HepG2 (cell line): ENCODE measurements at regions not wholly inside any gene's neighbourhood (a gene's known extent, or its start where the extent isn't known, plus 50 kb on each side); places are given as distances from the start of the nearest gene placed in this dataset.

Source experiments
- ATAC-seq: fragments of 200-7000 bp; cut with Tn5 transposase; 3 replicates; pipeline ENCODE4 v1.9.1; 2020; ENCODE audit warnings: mild to moderate bottlenecking, moderate library complexity
- BruUV-seq: library from RNA; stranded (reverse); fragments of 400-500 nt; replicated peaks from 2 replicates; lab custom pipeline; 2021; lab: Mats Ljungman, UMichigan
- CTCF ChIA-PET: fragments of 300-600 bp; formaldehyde crosslinking; extraction: SDS; loops from one replicate; lab custom pipeline; 2021; ENCODE audit warnings: low total read pairs, inconsistent platforms, low intra/inter-chr PET ratio; lab: Yijun Ruan, JAX
- POLR2A ChIA-PET: fragments of 350-600 bp; sonication (Branson Sonifier 250); formaldehyde crosslinking; loops from one replicate; lab custom pipeline; 2020; ENCODE audit warnings: antibody characterized with exemption, inconsistent platforms; lab: Yijun Ruan, JAX
- DNase-seq: peaks from one replicate; pipeline ENCODE4 v3.0.0-alpha.2; 2015; ENCODE audit warnings: low spot score
- FAIRE-seq: peaks from 3 replicates; lab custom pipeline; 2011; peaks lifted over from hg19 to GRCh38; lab: Jason Lieb, UNC
- H2AFZ ChIP-seq: one replicate; pipeline ENCODE4 v1.6.1; 2011; ENCODE audit warnings: low read length, inconsistent platforms
- H3K27ac ChIP-seq: fragments of 300-600 bp; 3 replicates; pipeline ENCODE4 v1.8.0; 2011; ENCODE audit warnings: mixed run types, mild to moderate bottlenecking, mixed read lengths, low read length, inconsistent platforms; ENCODE audit not compliant: insufficient read depth; ENCODE audit errors: extremely low read length
- H3K27me3 ChIP-seq, 2 experiments: fragments of 200-600 bp in 1 of 2; 2 replicates in 1 of 2; 3 replicates in 1 of 2; pipeline versions ENCODE4 v1.6.0 to v1.8.0; 2011; ENCODE audit warnings: low read length in 2 of 2, mild to moderate bottlenecking in 2 of 2, moderate library complexity in 2 of 2, inconsistent platforms in 1 of 2; ENCODE audit not compliant: insufficient read depth in 2 of 2, control insufficient read depth in 1 of 2
- H3K36me3 ChIP-seq, 2 experiments: fragments of 200-600 bp in 1 of 2; replicated peaks in 1 of 2; 2 replicates in 1 of 2; 3 replicates in 1 of 2; pipeline versions ENCODE4 v1.5.1 to v1.8.0; 2011; ENCODE audit warnings: low read length in 2 of 2, inconsistent platforms in 1 of 2; ENCODE audit not compliant: insufficient read depth in 2 of 2, control insufficient read depth in 1 of 2
- H3K4me1 ChIP-seq: 2 replicates; pipeline ENCODE4 v1.5.1; 2012; ENCODE audit warnings: low read length, inconsistent platforms; ENCODE audit not compliant: insufficient read depth
- H3K4me2 ChIP-seq: 2 replicates; pipeline ENCODE4 v1.6.0; 2011; ENCODE audit warnings: low read depth, low read length, inconsistent platforms
- H3K4me3 ChIP-seq, 3 experiments: fragments of 200-600 bp in 1 of 3; sonication (generic), shearing (Covaris generic) in 1 of 3; replicated peaks in 1 of 3; 2 replicates each; pipeline ENCODE4 v1.5.1; 2011 to 2016; ENCODE audit warnings: low read length in 3 of 3, inconsistent platforms in 2 of 3, low read depth in 2 of 3, mild to moderate bottlenecking in 2 of 3, control low read depth in 1 of 3, mixed read lengths in 1 of 3; ENCODE audit not compliant: insufficient read depth in 1 of 3
- H3K79me2 ChIP-seq: one replicate; pipeline ENCODE4 v1.6.1; 2011; ENCODE audit warnings: low read length, inconsistent platforms; ENCODE audit not compliant: insufficient read depth
- H3K9ac ChIP-seq: 2 replicates; pipeline ENCODE4 v1.6.0; 2011; ENCODE audit warnings: mild to moderate bottlenecking, low read depth, low read length, inconsistent platforms; ENCODE audit not compliant: insufficient read depth
- H3K9me3 ChIP-seq: 2 replicates; pipeline ENCODE4 v1.5.1; 2012; ENCODE audit warnings: mild to moderate bottlenecking, low read length
- H4K20me1 ChIP-seq: 2 replicates; pipeline ENCODE4 v1.6.0; 2011; ENCODE audit warnings: inconsistent platforms, mild to moderate bottlenecking, low read length, moderate library complexity; ENCODE audit not compliant: insufficient read depth
- ASH2L ChIP-seq: fragments of 300-600, 200-600 bp; sonication (generic); IDR thresholded peaks from 2 replicates; pipeline ENCODE4 v1.7.0; 2017; ENCODE audit warnings: low read depth, mild to moderate bottlenecking, moderate library complexity, mixed read lengths, low read length; ENCODE audit not compliant: insufficient read length
- ELF1 ChIP-seq: sonication (generic); formaldehyde crosslinking; IDR thresholded peaks from 2 replicates; pipeline ENCODE4 v1.4.0; 2020; ENCODE audit warnings: missing genetic modification reagents
- FOSL2 ChIP-seq: sonication (generic); formaldehyde crosslinking; IDR thresholded peaks from 2 replicates; pipeline ENCODE4 v1.4.0; 2020; ENCODE audit warnings: missing genetic modification reagents
- FOXC1 ChIP-seq: sonication (generic); formaldehyde crosslinking; IDR thresholded peaks from 2 replicates; pipeline ENCODE4 v1.8.0; 2022; ENCODE audit warnings: mild to moderate bottlenecking, missing genetic modification reagents, borderline replicate concordance
- GABPB1 ChIP-seq: IDR thresholded peaks from 2 replicates; pipeline ENCODE4 v1.6.1; 2016; ENCODE audit warnings: mild to moderate bottlenecking, missing genetic modification reagents, moderate library complexity, missing compliant biosample characterization
- HOXA9 ChIP-seq: sonication (generic); formaldehyde crosslinking; IDR thresholded peaks from 2 replicates; pipeline ENCODE4 v1.8.1; 2022; ENCODE audit warnings: missing genetic modification reagents, mild to moderate bottlenecking, moderate library complexity, borderline replicate concordance
- KLF6 ChIP-seq: IDR thresholded peaks from 2 replicates; pipeline ENCODE4 v1.8.0; 2016; ENCODE audit warnings: missing biosample characterization, missing genetic modification reagents
- ONECUT2 ChIP-seq: sonication (generic); formaldehyde crosslinking; IDR thresholded peaks from 2 replicates; pipeline ENCODE4 v1.4.0; 2020; ENCODE audit warnings: missing genetic modification reagents
- RARA ChIP-seq: IDR thresholded peaks from 2 replicates; pipeline ENCODE4 v1.6.1; 2016; ENCODE audit warnings: missing genetic modification reagents, missing compliant biosample characterization
- TAF15 ChIP-seq: fragments of 200-400 bp; formaldehyde crosslinking; IDR thresholded peaks from one replicate; pipeline ENCODE4 v1.6.1; 2018; ENCODE audit warnings: mild to moderate bottlenecking, low read depth, low read length; ENCODE audit not compliant: poor library complexity, severe bottlenecking
- TP53 ChIP-seq: sonication (generic); formaldehyde crosslinking; conservative IDR thresholded peaks from 2 replicates; pipeline ENCODE4 v1.4.0; 2020; ENCODE audit warnings: missing genetic modification reagents
- ZBTB43 ChIP-seq: sonication (generic); formaldehyde crosslinking; conservative IDR thresholded peaks from 2 replicates; pipeline ENCODE4 v1.4.0; 2020; ENCODE audit warnings: missing genetic modification reagents
- ZNF614 ChIP-seq: IDR thresholded peaks from 2 replicates; pipeline ENCODE4 v1.6.1; 2018; ENCODE audit warnings: missing biosample characterization, missing genetic modification reagents, inconsistent platforms, borderline replicate concordance
- ZZZ3 ChIP-seq: sonication (generic); formaldehyde crosslinking; IDR thresholded peaks from 2 replicates; pipeline ENCODE4 v1.4.0; 2020; ENCODE audit warnings: missing genetic modification reagents, mild to moderate bottlenecking, borderline replicate concordance
- WGBS: methylation state at CpG from one replicate; pipeline ENCODE4 v1.1.6; 2017; ENCODE audit warnings: low lambda C conversion rate; 5-methylcytosine and 5-hydroxymethylcytosine counted together
- in situ Hi-C: cut with HindIII; loops from 2 replicates; pipeline ENCODE4 v1.10.0; 2017; ENCODE audit warnings: low pct_unique_long_range_greater_than_20kb; ENCODE audit not compliant: extremely low pct_ligation_motif_present
- intact Hi-C: fragments of 100-400 bp; cut with micrococcal nuclease; formaldehyde crosslinking; loops from one replicate; pipeline ENCODE4 v1.10.0; 2022; ENCODE audit not compliant: unreplicated experiment
- TF ChIP-seq, protein P1 (sequence below): sonication (generic); IDR thresholded peaks from 2 replicates; pipeline ENCODE4 v1.6.1; 2016; ENCODE audit warnings: low read depth, borderline replicate concordance

GRCh38 chr10:36050763-36051499, 408.8 kb upstream of the FZD8 start:
- no TSS peak for BruUV-seq
- H3K36me3 ChIP-seq = no peaks in the 10 kb centered on the region
- H3K9me3 ChIP-seq = peaks cover 7% of the 10 kb centered on the region
- DNase-seq = no peak
- FAIRE-seq = no peak
- no peak overlapping the region for H2AFZ ChIP-seq
- H3K4me2 ChIP-seq = no peak overlapping the region
- H3K4me3 ChIP-seq = no peak overlapping the region
- no peaks in the 10 kb centered on the region for H4K20me1 ChIP-seq
- 18% methylated on average over 7 of the region's 7 CpGs for WGBS
- H3K27ac ChIP-seq = no peak overlapping the region
- intact Hi-C loops = no loop called here
- CTCF ChIA-PET = no interaction called here
- no peaks in the 10 kb centered on the region for H3K79me2 ChIP-seq
- no peak for ATAC-seq
- no peak overlapping the region for H3K9ac ChIP-seq
- POLR2A ChIA-PET = no interaction called here
- no peaks in the 10 kb centered on the region for H3K4me1 ChIP-seq
- in situ Hi-C loops = no loop called here
- H3K27me3 ChIP-seq = no peaks in the 10 kb centered on the region
- TF ChIP-seq, protein P1, sequence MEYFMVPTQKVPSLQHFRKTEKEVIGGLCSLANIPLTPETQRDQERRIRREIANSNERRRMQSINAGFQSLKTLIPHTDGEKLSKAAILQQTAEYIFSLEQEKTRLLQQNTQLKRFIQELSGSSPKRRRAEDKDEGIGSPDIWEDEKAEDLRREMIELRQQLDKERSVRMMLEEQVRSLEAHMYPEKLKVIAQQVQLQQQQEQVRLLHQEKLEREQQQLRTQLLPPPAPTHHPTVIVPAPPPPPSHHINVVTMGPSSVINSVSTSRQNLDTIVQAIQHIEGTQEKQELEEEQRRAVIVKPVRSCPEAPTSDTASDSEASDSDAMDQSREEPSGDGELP = no peak
- TF ChIP-seq ZNF614 (CRISPR knock-in tag) = no peak
- no peak for TF ChIP-seq FOSL2 (CRISPR knock-in tag)
- TF ChIP-seq HOXA9 (CRISPR knock-in tag) = no peak
- TF ChIP-seq ZZZ3 (CRISPR knock-in tag) = no peak
- TF ChIP-seq ONECUT2 = no peak
- no peak for TF ChIP-seq ZBTB43 (CRISPR knock-in tag)
- TF ChIP-seq RARA (CRISPR knock-in tag) = no peak
- TF ChIP-seq GABPB1 (CRISPR knock-in tag) = no peak
- no peak for TF ChIP-seq TP53 (CRISPR knock-in tag)
- TF ChIP-seq FOXC1 = no peak
- TF ChIP-seq ASH2L = no peak
- TF ChIP-seq TAF15 = no peak
- TF ChIP-seq ELF1 = no peak
- TF ChIP-seq KLF6 (CRISPR knock-in tag) = no peak
